Smooth muscle cell (in vitro differentiated cells): ENCODE measurements at regions not wholly inside any gene's neighbourhood (a gene's known extent, or its start where the extent isn't known, plus 50 kb on each side); places are given as distances from the start of the nearest gene placed in this dataset.

Experiments used
- DNase-seq: peaks from one replicate; lab custom pipeline; 2025; ENCODE audit not compliant: unreplicated experiment; lab: John Stamatoyannopoulos, UW
- H2AFZ ChIP-seq: fragments of 200-600 bp; sonication (generic); 2 replicates; pipeline ENCODE4 v1.6.0; 2016; ENCODE audit warnings: antibody characterized with exemption, low read depth, mild to moderate bottlenecking
- H3F3A ChIP-seq: fragments of 200-600 bp; sonication (generic); 2 replicates; pipeline ENCODE4 v1.6.0; 2017; ENCODE audit warnings: antibody characterized with exemption, low read depth
- H3K27ac ChIP-seq: fragments of 200-600 bp; sonication (generic); 2 replicates; pipeline ENCODE4 v1.5.1; 2016; ENCODE audit warnings: low read depth, mild to moderate bottlenecking
- H3K27me3 ChIP-seq: fragments of 200-600 bp; sonication (generic); 2 replicates; pipeline ENCODE4 v1.6.1; 2016; ENCODE audit warnings: low read depth, mild to moderate bottlenecking
- H3K36me3 ChIP-seq: fragments of 200-600 bp; sonication (generic); 2 replicates; pipeline ENCODE4 v1.5.1; 2016; ENCODE audit warnings: low read depth
- H3K4me1 ChIP-seq: fragments of 200-600 bp; sonication (generic); 2 replicates; pipeline ENCODE4 v1.5.1; 2016; ENCODE audit warnings: low read depth
- H3K4me2 ChIP-seq: fragments of 200-600 bp; sonication (generic); 2 replicates; pipeline ENCODE4 v1.6.0; 2016; ENCODE audit warnings: mild to moderate bottlenecking
- H3K4me3 ChIP-seq: fragments of 200-600 bp; sonication (generic); 2 replicates; pipeline ENCODE4 v1.5.1; 2016; ENCODE audit warnings: mild to moderate bottlenecking
- H3K79me2 ChIP-seq: fragments of 200-600 bp; sonication (generic); 2 replicates; pipeline ENCODE4 v1.6.0; 2016; ENCODE audit warnings: low read depth, mild to moderate bottlenecking
- H3K9ac ChIP-seq: fragments of 200-600 bp; sonication (generic); 2 replicates; pipeline ENCODE4 v1.6.0; 2016; ENCODE audit warnings: low read depth
- H3K9me3 ChIP-seq: fragments of 200-600 bp; sonication (generic); replicated peaks from 2 replicates; pipeline ENCODE4 v1.5.1; 2016; ENCODE audit warnings: low read depth
- H4K20me1 ChIP-seq: fragments of 200-600 bp; sonication (generic); 2 replicates; pipeline ENCODE4 v1.6.0; 2016; ENCODE audit warnings: low read depth
- WGBS: methylation state at CpG from one replicate; pipeline ENCODE4 v1.1.7; 2016; ENCODE audit warnings: low lambda C conversion rate; 5-methylcytosine and 5-hydroxymethylcytosine counted together
- TF ChIP-seq, protein P1 (sequence below): fragments of 200-600 bp; sonication (generic); IDR thresholded peaks from 2 replicates; pipeline ENCODE4 v1.5.1; 2017; ENCODE audit warnings: borderline replicate concordance, mild to moderate bottlenecking, antibody characterized with exemption; ENCODE audit not compliant: insufficient read depth, poor library complexity, severe bottlenecking

DNA sequence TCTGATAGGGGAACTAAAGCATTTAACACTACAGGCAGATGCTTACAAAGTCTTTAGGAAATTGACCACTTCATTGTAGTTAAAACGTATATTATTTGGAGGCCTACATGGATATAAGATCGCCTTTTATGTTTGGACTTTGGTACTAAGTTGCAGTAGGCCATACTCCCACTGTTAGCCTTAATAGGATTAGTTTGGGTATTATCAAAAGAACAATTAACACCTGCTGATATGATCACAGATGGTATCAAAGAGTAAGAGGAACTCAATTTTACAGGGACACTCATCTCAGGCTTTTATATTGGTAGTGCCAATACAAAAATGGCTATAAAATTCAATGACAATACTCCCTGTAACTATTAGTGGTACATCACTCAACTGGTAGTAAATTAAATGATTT is 1183.0 kb downstream of the MAT2B start:
- Histone ChIP-seq H3K9me3 (no peaks in the 10 kb centered on the region), H2AFZ (no peak overlapping the region), H3K4me1 (no peaks in the 10 kb centered on the region), H4K20me1 (no peaks in the 10 kb centered on the region), H3K27me3 (no peaks in the 10 kb centered on the region), H3K9ac (no peak overlapping the region), H3K27ac (no peak overlapping the region), H3K36me3 (no peaks in the 10 kb centered on the region), H3K79me2 (no peaks in the 10 kb centered on the region), H3K4me3 (no peak overlapping the region), H3F3A (no peaks in the 10 kb centered on the region), H3K4me2 (no peak overlapping the region)
- TF ChIP-seq, protein P1, sequence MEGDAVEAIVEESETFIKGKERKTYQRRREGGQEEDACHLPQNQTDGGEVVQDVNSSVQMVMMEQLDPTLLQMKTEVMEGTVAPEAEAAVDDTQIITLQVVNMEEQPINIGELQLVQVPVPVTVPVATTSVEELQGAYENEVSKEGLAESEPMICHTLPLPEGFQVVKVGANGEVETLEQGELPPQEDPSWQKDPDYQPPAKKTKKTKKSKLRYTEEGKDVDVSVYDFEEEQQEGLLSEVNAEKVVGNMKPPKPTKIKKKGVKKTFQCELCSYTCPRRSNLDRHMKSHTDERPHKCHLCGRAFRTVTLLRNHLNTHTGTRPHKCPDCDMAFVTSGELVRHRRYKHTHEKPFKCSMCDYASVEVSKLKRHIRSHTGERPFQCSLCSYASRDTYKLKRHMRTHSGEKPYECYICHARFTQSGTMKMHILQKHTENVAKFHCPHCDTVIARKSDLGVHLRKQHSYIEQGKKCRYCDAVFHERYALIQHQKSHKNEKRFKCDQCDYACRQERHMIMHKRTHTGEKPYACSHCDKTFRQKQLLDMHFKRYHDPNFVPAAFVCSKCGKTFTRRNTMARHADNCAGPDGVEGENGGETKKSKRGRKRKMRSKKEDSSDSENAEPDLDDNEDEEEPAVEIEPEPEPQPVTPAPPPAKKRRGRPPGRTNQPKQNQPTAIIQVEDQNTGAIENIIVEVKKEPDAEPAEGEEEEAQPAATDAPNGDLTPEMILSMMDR = no peak
- no peak for DNase-seq
- 92% methylated on average over 2 of the region's 2 CpGs for WGBS

GRCh38 chr5:164708831-164709230 is 1203.4 kb downstream of the MAT2B start:
- no peak overlapping the region for H3K4me3 ChIP-seq
- H3K36me3 ChIP-seq = no peaks in the 10 kb centered on the region
- no peak overlapping the region for H2AFZ ChIP-seq
- no peaks in the 10 kb centered on the region for H3K79me2 ChIP-seq
- H3K4me1 ChIP-seq = no peaks in the 10 kb centered on the region
- TF ChIP-seq, protein P1 = no peak
- H3K9ac ChIP-seq = no peak overlapping the region
- no peaks in the 10 kb centered on the region for H4K20me1 ChIP-seq
- DNase-seq = no peak
- H3K4me2 ChIP-seq = no peak overlapping the region
- no peak overlapping the region for H3K27ac ChIP-seq
- WGBS = 48% methylated on average over 7 of the region's 7 CpGs
- no peaks in the 10 kb centered on the region for H3K27me3 ChIP-seq
- no peaks in the 10 kb centered on the region for H3K9me3 ChIP-seq
- H3F3A ChIP-seq = no peaks in the 10 kb centered on the region

GRCh38 chr5:164713682-164714081 is 1208.3 kb downstream of the MAT2B start:
- TF ChIP-seq, protein P1 = no peak
- no peaks in the 10 kb centered on the region for H3K27me3 ChIP-seq
- no peak overlapping the region for H3K4me3 ChIP-seq
- no peak overlapping the region for H3K9ac ChIP-seq
- no peaks in the 10 kb centered on the region for H3K9me3 ChIP-seq
- H3K4me1 ChIP-seq = no peaks in the 10 kb centered on the region
- DNase-seq = no peak
- no peaks in the 10 kb centered on the region for H4K20me1 ChIP-seq
- no peak overlapping the region for H2AFZ ChIP-seq
- WGBS = 76% methylated on average over 2 of the region's 2 CpGs
- H3K79me2 ChIP-seq = no peaks in the 10 kb centered on the region
- H3F3A ChIP-seq = no peaks in the 10 kb centered on the region
- no peak overlapping the region for H3K27ac ChIP-seq
- H3K36me3 ChIP-seq = no peaks in the 10 kb centered on the region
- H3K4me2 ChIP-seq = no peak overlapping the region

DNA sequence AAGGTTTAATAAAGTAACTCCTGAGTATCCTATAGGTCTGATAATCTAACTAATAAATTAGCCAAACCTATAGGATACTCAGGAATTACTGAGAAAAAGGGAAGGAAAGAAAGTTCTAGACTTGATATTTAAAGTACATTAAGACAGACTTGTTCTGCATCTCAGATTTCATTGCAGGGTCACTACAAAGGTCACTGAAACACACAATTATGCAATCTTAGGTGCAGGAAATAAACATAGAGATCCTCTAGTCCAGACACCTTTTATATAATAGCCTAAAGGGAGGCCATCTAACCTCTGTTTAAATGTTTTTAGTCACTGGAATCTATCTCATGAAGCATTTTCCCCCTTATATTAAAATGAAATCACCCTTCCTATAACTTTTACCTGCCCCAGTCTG is 1215.7 kb downstream of the MAT2B start:
- Histone ChIP-seq H3K27ac (no peak overlapping the region), H3K79me2 (no peaks in the 10 kb centered on the region), H2AFZ (no peak overlapping the region), H3K27me3 (no peaks in the 10 kb centered on the region), H3K36me3 (no peaks in the 10 kb centered on the region), H3K4me3 (no peak overlapping the region), H4K20me1 (no peaks in the 10 kb centered on the region), H3K4me1 (no peaks in the 10 kb centered on the region), H3K9me3 (no peaks in the 10 kb centered on the region), H3K9ac (no peak overlapping the region), H3F3A (no peaks in the 10 kb centered on the region), H3K4me2 (no peak overlapping the region)
- TF ChIP-seq, protein P1 = no peak
- no peak for DNase-seq
